ENCODE measurements at regions not wholly inside any gene's neighbourhood (a gene's known extent, or its start where the extent isn't known, plus 50 kb on each side); places are given as distances from the start of the nearest gene placed in this dataset.

GRCh38 chr15:100751585-100751984 is 128.0 kb upstream of the ALDH1A3 start:
- H3K27ac Mint-ChIP-seq, result no peak overlapping the region
- no peaks in the 10 kb centered on the region for H3K9me3 Mint-ChIP-seq (ENCODE audit: low read depth)
- H3K27me3 Mint-ChIP-seq, result peaks cover 21% of the 10 kb centered on the region
- H3K4me1 Mint-ChIP-seq (ENCODE audit: low read depth), result no peaks in the 10 kb centered on the region
- peaks cover 3% of the 10 kb centered on the region for H3K36me3 Mint-ChIP-seq
- no peak overlapping the region for H3K4me3 Mint-ChIP-seq

- no peaks in the 10 kb centered on the region for H3K4me1 Mint-ChIP-seq (ENCODE audit: low read depth)
- no peaks in the 10 kb centered on the region for H3K36me3 Mint-ChIP-seq
- no peaks in the 10 kb centered on the region for H3K9me3 Mint-ChIP-seq (ENCODE audit: low read depth)
- peaks cover 18% of the 10 kb centered on the region for H3K27me3 Mint-ChIP-seq
- no peak overlapping the region for H3K27ac Mint-ChIP-seq
- H3K4me3 Mint-ChIP-seq, result no peak overlapping the region
Measured at GRCh38 chr15:100753503-100753902, 126.1 kb upstream of the ALDH1A3 start.

GRCh38 chr15:100757661-100758060 is 122.0 kb upstream of the ALDH1A3 start:
- Mint-ChIP-seq H3K36me3 (no peaks in the 10 kb centered on the region), H3K9me3 (ENCODE audit: low read depth) (no peaks in the 10 kb centered on the region), H3K27ac (no peak overlapping the region), H3K4me1 (ENCODE audit: low read depth) (no peaks in the 10 kb centered on the region), H3K27me3 (peaks cover 26% of the 10 kb centered on the region), H3K4me3 (no peak overlapping the region)

DNA sequence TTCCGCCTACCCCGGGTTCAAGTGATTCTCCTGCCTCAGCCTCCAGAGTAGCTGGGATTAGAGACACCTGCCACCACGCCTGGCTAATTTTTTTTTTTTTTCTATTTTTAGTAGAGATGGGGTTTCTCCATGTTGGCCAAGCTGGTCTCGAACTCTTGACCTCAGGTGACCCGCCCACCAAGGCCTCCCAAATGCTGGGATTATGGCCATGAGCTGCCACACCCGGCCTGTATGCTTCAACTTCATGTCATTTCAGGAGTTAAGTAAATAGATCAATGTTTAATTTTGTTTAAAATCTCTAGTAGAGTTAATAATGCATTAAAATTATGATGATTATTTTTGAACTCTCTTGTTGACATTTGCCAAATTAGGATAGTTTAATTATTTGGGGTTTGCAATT is 121.1 kb upstream of the ALDH1A3 start:
- Mint-ChIP-seq H3K27me3 (peaks cover 24% of the 10 kb centered on the region), H3K27ac (no peak overlapping the region), H3K9me3 (ENCODE audit: low read depth) (no peaks in the 10 kb centered on the region), H3K36me3 (no peaks in the 10 kb centered on the region), H3K4me1 (ENCODE audit: low read depth) (no peaks in the 10 kb centered on the region), H3K4me3 (no peak overlapping the region)

DNA sequence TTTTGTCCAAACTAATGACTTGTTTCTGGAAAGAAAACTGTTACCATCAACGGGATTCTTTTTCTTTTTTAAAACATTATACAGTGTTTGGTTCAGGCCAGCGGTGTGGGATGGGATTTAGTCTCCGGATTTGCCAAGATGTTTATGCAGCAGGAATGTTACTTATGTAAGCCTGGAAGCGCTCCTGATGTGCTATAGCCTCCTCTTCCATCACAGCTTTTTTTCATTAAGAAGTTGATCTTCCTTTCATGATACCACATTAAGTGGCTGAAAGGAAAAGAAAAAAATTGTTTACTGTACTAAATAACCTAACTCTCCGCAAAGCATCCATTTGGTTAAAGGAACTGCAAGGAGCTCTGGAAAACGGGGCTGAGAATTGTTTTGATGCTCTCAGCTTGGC is 120.5 kb upstream of the ALDH1A3 start:
- Mint-ChIP-seq H3K4me1 (ENCODE audit: low read depth) (no peaks in the 10 kb centered on the region), H3K9me3 (ENCODE audit: low read depth) (no peaks in the 10 kb centered on the region), H3K27me3 (peaks cover 24% of the 10 kb centered on the region), H3K27ac (no peak overlapping the region), H3K4me3 (no peak overlapping the region), H3K36me3 (no peaks in the 10 kb centered on the region)

DNA sequence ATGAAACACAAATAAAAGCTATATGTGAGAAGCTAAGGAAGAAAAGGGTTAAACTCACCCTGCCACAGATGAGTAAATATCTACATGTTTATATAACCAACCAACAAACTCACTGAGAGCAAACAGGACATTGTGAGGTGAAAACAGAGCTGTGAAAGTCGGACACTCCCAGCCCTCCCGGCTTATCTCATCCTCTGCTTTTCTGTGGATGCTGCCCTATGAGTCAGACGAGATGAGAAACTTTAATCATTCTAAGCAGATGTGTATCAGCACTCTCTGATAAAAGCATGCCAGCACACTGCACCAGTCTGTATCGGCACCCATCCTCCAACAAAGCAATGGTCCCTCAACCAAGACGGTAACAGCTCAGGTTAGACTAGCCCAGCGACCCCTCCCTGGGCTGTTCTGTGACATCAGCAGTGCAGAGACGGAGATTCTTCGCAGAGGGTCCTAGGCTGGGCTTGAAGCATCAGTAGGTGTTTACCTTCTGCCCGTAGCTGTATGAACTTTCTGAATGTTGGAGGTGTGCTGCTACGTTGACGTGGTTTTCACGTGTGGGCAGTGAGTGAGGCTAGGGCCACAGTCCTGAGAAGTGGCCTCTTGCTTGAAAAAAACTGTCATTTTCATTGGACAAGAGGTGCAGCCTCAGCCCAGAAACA is 119.8 kb upstream of the ALDH1A3 start:
- Mint-ChIP-seq H3K27ac (no peak overlapping the region), H3K4me3 (no peak overlapping the region), H3K9me3 (ENCODE audit: low read depth) (no peaks in the 10 kb centered on the region), H3K36me3 (no peaks in the 10 kb centered on the region), H3K27me3 (peaks cover 24% of the 10 kb centered on the region), H3K4me1 (ENCODE audit: low read depth) (no peaks in the 10 kb centered on the region)

GRCh38 chr15:100760357-100760903 is 119.2 kb upstream of the ALDH1A3 start:
- H3K27me3 Mint-ChIP-seq, result peaks cover 24% of the 10 kb centered on the region

GRCh38 chr15:100761290-100761935 is 118.2 kb upstream of the ALDH1A3 start:
- no peaks in the 10 kb centered on the region for H3K36me3 Mint-ChIP-seq
- no peak overlapping the region for H3K27ac Mint-ChIP-seq
- no peaks in the 10 kb centered on the region for H3K4me1 Mint-ChIP-seq (ENCODE audit: low read depth)
- no peak overlapping the region for H3K4me3 Mint-ChIP-seq
- peaks cover 24% of the 10 kb centered on the region for H3K27me3 Mint-ChIP-seq
- no peaks in the 10 kb centered on the region for H3K9me3 Mint-ChIP-seq (ENCODE audit: low read depth)

More at GRCh38 chr15:100760357-100760903, 119.2 kb upstream of the ALDH1A3 start:
- Mint-ChIP-seq H3K4me3 (no peak overlapping the region), H3K4me1 (ENCODE audit: low read depth) (no peaks in the 10 kb centered on the region), H3K27ac (no peak overlapping the region), H3K36me3 (no peaks in the 10 kb centered on the region), H3K9me3 (ENCODE audit: low read depth) (no peaks in the 10 kb centered on the region)

DNA sequence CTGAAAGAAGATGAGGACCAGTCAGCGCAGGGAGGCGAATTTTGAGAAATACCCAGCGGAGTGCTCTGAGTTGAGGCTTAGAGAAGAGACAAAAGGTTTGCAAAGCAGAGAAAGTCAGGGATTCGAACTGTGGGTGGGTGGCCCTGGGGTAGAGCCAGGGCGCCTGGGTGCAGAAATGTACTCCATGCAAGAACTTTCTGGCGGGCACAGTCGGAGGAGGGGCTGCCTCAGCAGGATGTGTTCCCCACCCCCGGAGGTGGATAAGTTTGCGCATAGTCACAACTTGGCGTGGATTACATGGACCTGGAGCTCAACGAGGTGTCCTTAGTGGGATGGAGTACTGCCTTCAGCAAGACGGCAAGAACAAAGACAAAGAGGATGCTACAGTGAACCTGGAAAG is 117.3 kb upstream of the ALDH1A3 start:
- no peaks in the 10 kb centered on the region for H3K9me3 Mint-ChIP-seq (ENCODE audit: low read depth)
- no peaks in the 10 kb centered on the region for H3K36me3 Mint-ChIP-seq
- no peaks in the 10 kb centered on the region for H3K4me1 Mint-ChIP-seq (ENCODE audit: low read depth)
- H3K27me3 Mint-ChIP-seq, result peaks cover 21% of the 10 kb centered on the region
- H3K4me3 Mint-ChIP-seq, result no peak overlapping the region
- no peak overlapping the region for H3K27ac Mint-ChIP-seq

DNA sequence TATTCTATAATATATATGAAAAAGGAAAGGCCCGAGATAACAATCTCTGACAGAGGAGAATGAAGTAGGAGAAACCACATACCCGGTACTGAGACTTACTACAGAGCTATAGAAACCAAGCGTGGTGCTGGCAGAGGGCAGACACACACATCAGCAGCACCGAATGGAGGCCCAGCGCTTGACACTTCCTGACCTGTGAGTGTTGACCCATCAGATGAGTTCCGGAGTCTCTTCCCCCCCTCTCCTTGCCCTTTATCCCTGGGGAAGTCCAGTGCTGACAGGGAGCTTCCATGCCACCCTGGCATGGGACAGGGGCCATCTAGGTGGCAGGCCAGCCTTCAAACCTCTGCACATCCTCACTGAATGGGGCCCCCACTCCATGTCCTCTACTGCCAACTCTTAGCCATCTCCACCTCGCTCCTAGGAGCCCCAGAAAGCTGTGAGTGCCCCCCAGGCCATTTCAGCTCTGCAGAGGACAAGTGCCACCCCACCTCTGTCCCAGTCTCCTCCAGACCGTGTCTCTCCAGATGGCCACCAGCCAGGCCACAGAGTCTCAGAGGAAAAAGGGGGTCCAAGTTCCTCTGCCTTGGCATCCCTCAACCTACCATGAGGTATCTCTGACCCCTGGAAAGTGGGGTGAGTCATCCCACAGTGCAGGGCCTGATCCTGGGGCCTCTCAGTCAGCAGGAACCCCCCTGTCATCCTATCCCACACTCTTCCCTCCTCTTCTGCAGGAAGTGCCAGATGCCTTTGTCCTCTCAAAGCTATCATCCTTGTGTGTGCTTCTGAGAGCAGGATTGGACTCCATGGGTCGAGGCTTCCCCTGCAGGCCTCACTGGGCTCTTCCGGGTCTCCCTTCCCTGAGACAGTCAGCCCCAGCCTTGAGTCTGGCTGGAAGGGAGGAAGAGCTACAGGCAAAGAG is 116.5 kb upstream of the ALDH1A3 start:
- H3K27ac Mint-ChIP-seq, result no peak overlapping the region
- H3K9me3 Mint-ChIP-seq (ENCODE audit: low read depth), result no peaks in the 10 kb centered on the region
- no peak overlapping the region for H3K4me3 Mint-ChIP-seq
- no peaks in the 10 kb centered on the region for H3K4me1 Mint-ChIP-seq (ENCODE audit: low read depth)
- H3K27me3 Mint-ChIP-seq, result peaks cover 17% of the 10 kb centered on the region
- H3K36me3 Mint-ChIP-seq, result no peaks in the 10 kb centered on the region

GRCh38 chr15:100763835-100764750 is 115.5 kb upstream of the ALDH1A3 start:
- Mint-ChIP-seq H3K27me3 (peaks cover 13% of the 10 kb centered on the region), H3K27ac (no peak overlapping the region), H3K36me3 (no peaks in the 10 kb centered on the region), H3K4me3 (no peak overlapping the region), H3K9me3 (ENCODE audit: low read depth) (no peaks in the 10 kb centered on the region), H3K4me1 (ENCODE audit: low read depth) (no peaks in the 10 kb centered on the region)

DNA sequence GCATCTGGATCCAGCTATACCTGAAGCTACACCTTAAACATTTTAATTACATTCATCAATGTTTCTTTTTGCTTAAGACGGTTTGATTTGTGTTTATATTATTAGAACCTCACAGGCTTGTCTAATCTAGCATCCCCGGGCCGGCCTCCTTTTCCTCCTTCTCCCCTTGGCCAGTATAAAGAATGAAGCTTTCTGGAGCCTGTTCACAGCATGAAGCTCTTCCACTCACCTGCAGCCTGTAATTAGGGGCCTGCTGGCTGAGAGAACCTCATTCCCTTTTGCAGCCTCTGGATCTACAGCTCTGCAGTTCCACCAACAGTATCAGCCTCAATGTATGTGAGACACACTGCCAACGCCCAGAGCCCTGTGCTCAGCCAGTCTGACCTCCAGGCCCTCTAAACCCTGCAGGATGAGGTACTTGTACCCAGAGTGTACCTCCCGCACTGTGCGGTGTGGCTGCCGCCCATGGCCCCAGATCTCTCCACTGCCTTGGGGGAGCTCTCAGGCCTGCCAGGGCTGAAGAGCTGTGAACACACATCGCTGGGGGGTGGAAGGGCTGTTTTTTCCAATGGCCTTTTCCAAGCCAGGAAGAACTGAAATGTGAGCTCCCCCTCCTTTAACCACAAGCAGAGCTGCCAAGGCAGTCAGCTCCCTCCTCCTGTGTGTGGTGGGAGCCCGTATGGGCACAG is 114.7 kb upstream of the ALDH1A3 start:
- Mint-ChIP-seq H3K27me3 (peaks cover 5% of the 10 kb centered on the region), H3K4me1 (ENCODE audit: low read depth) (no peaks in the 10 kb centered on the region), H3K9me3 (ENCODE audit: low read depth) (no peaks in the 10 kb centered on the region), H3K36me3 (no peaks in the 10 kb centered on the region), H3K4me3 (no peak overlapping the region), H3K27ac (no peak overlapping the region)

DNA sequence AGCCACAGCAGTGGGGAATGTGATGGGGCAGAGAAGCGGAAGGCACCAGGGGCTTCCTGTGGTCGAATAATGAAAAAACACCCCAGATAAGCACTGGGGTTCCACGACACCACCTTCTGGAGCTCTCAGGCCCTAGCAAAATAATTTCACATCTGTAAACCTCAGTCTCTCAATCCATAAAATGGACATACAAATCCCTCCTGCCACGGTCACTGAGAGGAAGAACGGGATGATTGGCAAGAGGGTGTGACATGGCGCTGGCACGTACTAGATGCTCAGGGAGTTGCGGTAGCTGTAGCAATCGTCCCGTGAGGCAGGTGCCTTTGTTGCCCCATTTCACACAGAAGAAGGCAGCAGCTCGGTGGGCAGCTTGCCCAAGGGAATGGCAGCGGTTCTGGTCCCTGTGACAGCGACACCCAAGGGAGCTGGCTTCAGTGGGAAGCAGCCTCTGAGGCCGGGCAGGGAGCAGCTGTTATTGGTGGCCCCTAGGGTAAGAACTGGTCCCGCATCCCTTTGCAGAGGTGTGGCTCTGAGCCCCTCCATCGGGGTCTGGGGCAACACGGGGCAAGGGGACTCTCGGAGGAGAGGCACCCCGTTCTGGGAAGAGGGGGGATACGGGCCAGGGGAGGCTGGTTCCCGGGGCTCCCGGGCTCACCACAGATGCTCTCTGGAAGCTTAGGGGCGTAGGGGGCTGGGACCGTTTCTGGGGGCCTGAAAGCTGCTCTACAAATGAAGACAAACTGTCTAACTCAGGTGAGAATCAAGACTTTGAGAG is 114.0 kb upstream of the ALDH1A3 start:
- Mint-ChIP-seq H3K9me3 (ENCODE audit: low read depth) (no peaks in the 10 kb centered on the region), H3K27me3 (peaks cover 3% of the 10 kb centered on the region), H3K4me1 (ENCODE audit: low read depth) (no peaks in the 10 kb centered on the region), H3K4me3 (no peak overlapping the region), H3K36me3 (no peaks in the 10 kb centered on the region), H3K27ac (no peak overlapping the region)
